Prostate gland (tissue), 2 donors: ENCODE measurements at regions not wholly inside any gene's neighbourhood (a gene's known extent, or its start where the extent isn't known, plus 50 kb on each side); places are given as distances from the start of the nearest gene placed in this dataset.

Experiments
- POLR2A ChIP-seq: fragments of 450-650 bp; IDR thresholded peaks from one replicate; pipeline ENCODE4 v1.6.1; 2016; ENCODE audit warnings: antibody characterized with exemption, mild to moderate bottlenecking
- TF ChIP-seq, protein P1 (sequence below), 4 experiments: fragments of 200-600 bp in 2 of 4; fragments of 450-650 bp in 2 of 4; sonication (generic) in 2 of 4; IDR thresholded peaks; 1 replicate in 3 of 4; 2 replicates in 1 of 4; pipeline ENCODE4 v1.5.1; 2016 to 2019; ENCODE audit warnings: antibody characterized with exemption in 4 of 4, mild to moderate bottlenecking in 2 of 4, moderate library complexity in 2 of 4

DNA sequence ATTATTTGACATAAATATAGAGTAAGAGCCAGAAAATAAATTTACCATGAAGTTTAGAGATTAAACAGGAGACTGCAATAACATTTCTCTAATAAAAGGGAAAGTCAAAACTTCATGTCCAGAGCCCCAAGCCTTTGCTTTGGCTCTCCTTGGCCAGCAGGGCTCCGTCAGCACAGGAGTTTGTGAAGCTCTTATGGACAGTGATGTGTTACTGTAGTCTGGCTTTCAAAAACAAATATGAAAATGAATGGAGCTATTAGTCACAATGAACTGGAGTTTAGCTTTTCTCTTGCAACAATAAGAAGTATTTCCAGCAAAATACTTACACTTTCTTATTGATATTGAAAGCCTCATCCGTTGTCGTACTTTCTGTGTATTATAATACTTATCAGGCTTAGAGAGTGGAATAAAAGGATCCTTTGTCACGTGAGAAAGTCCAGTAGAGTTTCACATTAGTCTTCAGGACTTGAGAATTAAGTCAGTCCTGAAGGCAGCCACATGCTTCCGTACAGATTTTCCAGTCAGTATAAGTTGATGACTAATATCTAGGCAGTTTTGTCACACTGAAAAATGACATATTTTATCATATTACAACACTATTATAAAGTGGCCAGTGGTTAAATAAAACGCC lies 117.0 kb upstream of the PRL start:
- TF ChIP-seq, protein P1, sequence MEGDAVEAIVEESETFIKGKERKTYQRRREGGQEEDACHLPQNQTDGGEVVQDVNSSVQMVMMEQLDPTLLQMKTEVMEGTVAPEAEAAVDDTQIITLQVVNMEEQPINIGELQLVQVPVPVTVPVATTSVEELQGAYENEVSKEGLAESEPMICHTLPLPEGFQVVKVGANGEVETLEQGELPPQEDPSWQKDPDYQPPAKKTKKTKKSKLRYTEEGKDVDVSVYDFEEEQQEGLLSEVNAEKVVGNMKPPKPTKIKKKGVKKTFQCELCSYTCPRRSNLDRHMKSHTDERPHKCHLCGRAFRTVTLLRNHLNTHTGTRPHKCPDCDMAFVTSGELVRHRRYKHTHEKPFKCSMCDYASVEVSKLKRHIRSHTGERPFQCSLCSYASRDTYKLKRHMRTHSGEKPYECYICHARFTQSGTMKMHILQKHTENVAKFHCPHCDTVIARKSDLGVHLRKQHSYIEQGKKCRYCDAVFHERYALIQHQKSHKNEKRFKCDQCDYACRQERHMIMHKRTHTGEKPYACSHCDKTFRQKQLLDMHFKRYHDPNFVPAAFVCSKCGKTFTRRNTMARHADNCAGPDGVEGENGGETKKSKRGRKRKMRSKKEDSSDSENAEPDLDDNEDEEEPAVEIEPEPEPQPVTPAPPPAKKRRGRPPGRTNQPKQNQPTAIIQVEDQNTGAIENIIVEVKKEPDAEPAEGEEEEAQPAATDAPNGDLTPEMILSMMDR (IDR thresholded peaks at IDR 0.05): no peak
- TF ChIP-seq POLR2A: no peak
